AML-193 (cell line): ENCODE measurements at regions not wholly inside any gene's neighbourhood (a gene's known extent, or its start where the extent isn't known, plus 50 kb on each side); places are given as distances from the start of the nearest gene placed in this dataset.
"Not testable (repeated sequence)": the region's sequence is repeated elsewhere in the genome, so short reads cannot be mapped to it uniquely, and the experiment has no call there.

Source experiments
- DNase-seq, 2 experiments: peaks; one replicate each; lab custom pipeline; 2025; lab: John Stamatoyannopoulos, UW

GRCh38 chr12:60714141-60714900, 1118.5 kb downstream of the SLC16A7 start:
- no peak for DNase-seq

- no peak for DNase-seq
Measured at GRCh38 chr12:60724475-60724874, 1128.6 kb downstream of the SLC16A7 start.

- no peak for DNase-seq
Measured at GRCh38 chr12:60724984-60725383, 1129.2 kb downstream of the SLC16A7 start.

GRCh38 chr12:60752589-60752988, 1156.8 kb downstream of the SLC16A7 start:
- peak in 1 of 2 experiments; percentile 14 for DNase-seq

GRCh38 chr12:60758224-60758623, 1162.4 kb downstream of the SLC16A7 start:
- DNase-seq, result no peak

- DNase-seq, result peak; percentile 78 to 84
Measured at GRCh38 chr12:60760965-60761364, 1165.1 kb downstream of the SLC16A7 start.

- not testable (repeated sequence) for DNase-seq
Measured at GRCh38 chr12:60801166-60801565, 1205.3 kb downstream of the SLC16A7 start.

- DNase-seq, result no peak
Measured at GRCh38 chr12:60803147-60803546, 1207.3 kb downstream of the SLC16A7 start.

- no peak for DNase-seq
Measured at GRCh38 chr12:60805364-60805763, 1209.5 kb downstream of the SLC16A7 start.

GRCh38 chr12:60819794-60820193, 1224.0 kb downstream of the SLC16A7 start:
- DNase-seq, result no peak

- DNase-seq, result no peak
Measured at GRCh38 chr12:60822580-60822979, 1226.8 kb downstream of the SLC16A7 start.

- no peak for DNase-seq
Measured at GRCh38 chr12:60830381-60830780, 1234.6 kb downstream of the SLC16A7 start.

- DNase-seq, result no peak
Measured at GRCh38 chr12:60832290-60832689, 1236.5 kb downstream of the SLC16A7 start.

- no peak for DNase-seq
Measured at GRCh38 chr12:60834372-60834771, 1238.5 kb downstream of the SLC16A7 start.

- no peak for DNase-seq
Measured at GRCh38 chr12:60834806-60835205, 1239.0 kb downstream of the SLC16A7 start.

- DNase-seq, result no peak
Measured at GRCh38 chr12:60836651-60837050, 1240.8 kb downstream of the SLC16A7 start.

GRCh38 chr12:60842181-60842580, 1246.4 kb downstream of the SLC16A7 start:
- no peak for DNase-seq

- no peak for DNase-seq
Measured at GRCh38 chr12:60844101-60844500, 1248.3 kb downstream of the SLC16A7 start.

- DNase-seq, result no peak
Measured at GRCh38 chr12:60844875-60845274, 1249.0 kb downstream of the SLC16A7 start.

GRCh38 chr12:60845696-60846095, 1249.9 kb downstream of the SLC16A7 start:
- DNase-seq, result no peak

GRCh38 chr12:60847281-60847680, 1251.5 kb downstream of the SLC16A7 start:
- no peak for DNase-seq

GRCh38 chr12:60849723-60850122, 1253.9 kb downstream of the SLC16A7 start:
- no peak for DNase-seq

- no peak for DNase-seq
Measured at GRCh38 chr12:60853407-60853806, 1257.6 kb downstream of the SLC16A7 start.

- no peak for DNase-seq
Measured at GRCh38 chr12:60863421-60863820, 1267.6 kb downstream of the SLC16A7 start.
